GM21367 (cell line): ENCODE measurements at regions not wholly inside any gene's neighbourhood (a gene's known extent, or its start where the extent isn't known, plus 50 kb on each side); places are given as distances from the start of the nearest gene placed in this dataset.
A peak's percentile ranks its signal among the peaks of the same experiment; 100 is the strongest.

Experiments
- ATAC-seq: cut with Tn5 transposase; IDR thresholded peaks from one replicate; pipeline ENCODE4 v1.9.1; 2021; ENCODE audit not compliant: unreplicated experiment

DNA sequence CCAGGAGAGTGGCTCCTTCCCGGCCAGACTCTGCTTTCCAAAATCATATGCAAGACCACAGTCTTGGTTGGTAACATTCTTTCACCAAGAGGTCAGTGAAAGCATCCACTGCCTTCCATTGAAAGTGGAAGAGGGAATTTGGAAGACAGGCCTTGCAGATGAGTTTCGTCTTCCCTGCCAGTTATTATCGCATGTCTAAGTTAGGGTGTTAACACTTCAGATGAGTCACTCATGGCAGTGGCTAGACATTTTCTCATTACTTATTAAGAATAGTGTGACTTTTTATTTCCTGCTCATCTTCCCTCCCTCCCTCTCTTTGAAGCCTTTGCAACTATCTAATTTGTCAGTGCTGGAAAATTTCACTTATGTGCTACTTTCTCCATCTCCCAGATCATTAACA is 102.9 kb upstream of the EPB41L3 start:
- ATAC-seq = no peak

GRCh38 chr18:5643288-5643687 is 99.5 kb upstream of the EPB41L3 start:
- ATAC-seq = no peak

DNA sequence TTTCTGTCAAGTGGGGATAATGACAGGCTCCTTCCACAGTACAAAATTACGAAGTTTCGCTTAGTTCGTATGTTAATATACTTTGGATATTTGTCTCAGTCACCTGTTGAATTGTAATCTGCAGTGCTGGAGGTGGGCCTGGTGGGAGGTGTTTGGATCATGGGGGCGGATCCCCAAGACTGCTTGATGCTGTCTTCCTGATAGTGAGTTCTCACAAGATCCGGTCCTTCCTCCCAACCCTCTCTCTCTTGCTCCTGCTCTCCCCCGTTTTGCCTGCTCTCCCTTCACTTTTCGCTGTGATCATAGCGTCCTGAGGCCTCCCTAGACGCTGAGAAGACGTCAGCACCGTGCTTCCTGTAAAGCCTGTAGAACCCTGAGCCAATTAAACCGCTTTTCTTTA is 97.1 kb upstream of the EPB41L3 start:
- ATAC-seq = no peak

GRCh38 chr18:5639131-5639530 is 95.3 kb upstream of the EPB41L3 start:
- no peak for ATAC-seq

GRCh38 chr18:5632041-5632440 is 88.2 kb upstream of the EPB41L3 start:
- ATAC-seq = no peak

DNA sequence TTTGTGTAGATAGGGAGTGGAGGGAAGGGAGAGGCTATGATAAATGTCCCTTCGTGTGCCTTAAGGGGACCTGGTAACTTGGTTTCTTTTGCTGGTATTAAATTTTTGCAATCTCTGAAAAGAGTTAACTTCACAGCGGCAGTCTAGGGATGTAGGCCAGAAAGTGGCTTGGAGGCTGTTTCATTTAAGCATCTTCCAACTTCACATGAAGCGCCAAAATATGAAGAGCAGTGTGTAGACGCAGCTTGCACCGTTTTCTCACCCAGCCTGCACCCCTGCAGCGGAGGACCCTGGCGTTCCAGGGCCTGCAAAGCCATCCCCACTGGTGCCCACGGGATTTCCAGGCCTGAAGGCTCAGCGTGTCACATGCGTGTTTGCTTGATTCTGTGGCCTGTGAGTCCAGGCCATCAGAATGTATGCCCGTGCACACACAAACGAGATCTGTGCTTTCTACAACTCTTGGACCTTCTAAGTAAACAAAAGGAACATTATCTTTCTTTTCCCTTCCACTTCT is 87.2 kb upstream of the EPB41L3 start:
- ATAC-seq = no peak

GRCh38 chr18:5630057-5630899 is 86.5 kb upstream of the EPB41L3 start:
- ATAC-seq = peak; percentile 62

- ATAC-seq = no peak
Observed at GRCh38 chr18:5628512-5629255, 84.9 kb upstream of the EPB41L3 start.

DNA sequence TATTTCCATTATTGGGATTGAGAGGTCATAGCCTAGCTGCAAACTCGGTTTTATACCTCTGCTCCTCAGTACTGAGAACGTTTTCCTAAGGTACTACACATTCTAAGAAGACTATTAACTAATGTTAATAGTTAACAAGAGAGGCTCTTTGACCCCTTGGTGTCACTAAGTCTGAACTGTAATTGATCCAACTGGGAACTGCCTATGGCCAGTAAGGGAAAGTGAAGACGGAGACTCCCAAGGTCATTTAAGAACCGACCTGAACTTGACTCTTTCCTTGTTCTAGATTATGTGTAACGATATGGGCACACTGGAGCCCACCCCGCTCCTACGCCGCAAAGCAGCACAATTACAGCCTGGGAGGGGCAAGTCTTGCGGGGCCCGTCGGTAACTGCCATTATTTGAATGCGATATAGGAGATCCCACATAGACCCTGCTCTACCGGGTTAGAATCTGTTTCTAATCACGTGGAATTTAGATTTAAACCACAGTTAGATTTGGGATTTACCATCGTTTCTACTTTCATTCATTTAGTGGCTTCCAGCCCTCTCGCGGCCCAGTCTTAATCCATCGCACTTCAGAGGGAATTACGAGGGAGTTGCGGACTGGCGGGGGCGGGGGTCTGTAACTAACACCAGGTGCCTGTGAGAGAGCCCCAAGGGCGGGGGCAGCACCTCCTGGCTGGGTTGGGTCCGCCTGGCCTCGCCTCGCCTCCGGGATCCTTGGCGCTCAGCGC is 84.1 kb upstream of the EPB41L3 start:
- ATAC-seq = no peak

DNA sequence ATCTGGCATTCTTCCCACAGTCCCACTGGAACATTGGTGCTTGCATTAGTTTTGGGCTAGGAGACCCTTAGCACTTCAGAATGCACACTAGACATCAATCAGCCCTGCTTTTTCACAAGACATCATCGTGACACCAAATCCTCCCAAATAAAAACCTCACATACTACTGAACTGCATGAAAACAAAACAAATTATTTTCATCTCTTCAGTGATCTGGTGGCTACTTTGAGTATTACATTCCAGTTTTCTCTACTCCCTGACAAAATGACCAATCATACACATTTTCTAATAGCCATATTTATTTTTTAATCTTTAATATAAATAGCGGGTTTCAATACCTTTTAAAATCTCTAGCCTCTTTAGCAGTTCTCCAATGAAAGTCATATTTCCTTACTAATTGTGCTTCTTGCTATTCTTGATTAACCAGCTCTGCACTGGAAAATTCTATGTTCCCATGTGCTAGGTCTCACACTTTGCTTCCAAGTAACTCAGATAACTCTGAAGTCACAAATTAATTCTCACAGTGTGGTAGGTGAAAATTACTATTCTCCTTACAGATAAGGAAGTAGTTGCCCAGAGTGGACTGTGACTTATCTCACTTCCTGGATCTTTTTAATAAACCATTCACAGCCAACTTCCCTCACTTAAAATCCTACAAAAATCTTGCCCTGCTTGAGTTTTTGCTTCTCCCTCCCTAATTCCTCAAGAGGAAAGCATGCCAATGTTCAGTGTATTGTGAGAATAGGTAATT is 82.5 kb upstream of the EPB41L3 start:
- no peak for ATAC-seq

DNA sequence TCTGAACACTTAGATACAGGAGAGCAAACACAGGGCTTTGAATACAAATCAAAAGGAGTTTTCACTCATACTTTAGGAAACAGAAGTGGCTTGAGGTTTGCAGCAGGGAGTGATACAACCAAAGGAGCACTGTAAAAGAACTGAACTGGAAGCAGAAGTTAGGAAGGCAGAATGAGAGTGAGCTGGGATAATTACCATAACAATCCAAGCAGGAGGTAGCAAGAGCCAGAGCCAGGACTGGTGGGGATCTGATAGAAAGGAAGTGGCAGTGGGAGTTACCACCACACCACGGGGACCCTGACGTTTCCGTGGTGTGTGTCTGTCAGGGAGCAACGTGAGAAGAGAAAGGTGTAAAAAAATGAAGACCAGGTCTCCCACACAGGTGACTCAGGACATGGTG is 81.3 kb upstream of the EPB41L3 start:
- ATAC-seq = no peak

DNA sequence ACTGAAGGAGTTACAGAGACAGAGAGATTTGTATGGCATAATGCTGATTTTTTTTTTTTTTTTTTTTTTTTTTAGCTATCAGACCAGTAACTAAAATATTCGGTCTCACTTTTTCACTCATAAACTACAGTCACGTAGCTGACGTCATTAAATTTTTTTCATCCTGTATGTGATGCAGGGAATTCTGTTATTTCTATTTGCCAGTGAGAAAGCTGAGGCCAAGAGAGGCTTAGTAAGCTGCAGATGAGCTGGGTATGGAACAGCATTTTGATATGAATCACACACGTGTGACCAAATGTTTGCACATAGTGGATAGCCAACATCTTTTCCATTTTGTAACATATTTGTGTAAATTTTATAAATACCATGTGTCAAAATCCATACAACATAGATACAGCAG is 79.1 kb upstream of the EPB41L3 start:
- no peak for ATAC-seq

DNA sequence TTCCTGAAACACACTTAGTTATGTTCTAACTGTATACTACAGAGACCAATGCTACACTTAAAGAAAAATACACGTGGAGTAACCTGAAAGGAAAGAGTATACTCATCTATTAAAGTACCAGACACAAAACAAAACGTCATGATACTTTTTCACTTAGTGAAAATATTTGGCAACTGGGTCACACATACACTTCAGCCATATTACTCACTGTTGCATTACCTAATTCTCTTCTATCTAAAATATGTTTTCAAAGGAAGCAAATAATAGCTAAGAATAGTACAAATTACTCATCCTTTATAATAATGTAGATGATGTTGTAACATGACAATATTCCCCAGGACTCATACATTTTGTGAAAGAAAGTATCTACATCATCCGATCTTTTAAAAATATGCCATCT is 76.5 kb upstream of the EPB41L3 start:
- ATAC-seq = no peak

DNA sequence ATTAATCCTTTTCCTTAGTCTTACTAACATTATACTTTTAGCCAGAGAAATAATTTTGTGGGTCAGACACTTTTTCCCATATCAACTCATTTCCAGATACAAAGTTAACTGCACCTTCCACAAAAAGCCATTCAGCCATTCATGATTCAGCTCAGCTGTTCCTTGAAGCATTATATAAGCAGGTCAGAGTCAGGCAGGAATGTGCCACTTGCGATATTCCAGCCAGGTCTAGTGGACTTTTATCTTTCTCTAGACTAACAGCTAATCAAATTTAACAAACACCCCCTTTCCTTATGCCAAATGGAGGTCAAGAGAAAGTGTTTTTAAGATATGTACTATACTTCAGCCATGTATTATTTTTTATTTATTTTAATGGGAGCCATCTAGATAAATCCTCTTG is 75.6 kb upstream of the EPB41L3 start:
- no peak for ATAC-seq

- ATAC-seq = no peak
Observed at GRCh38 chr18:5618047-5618688, 74.4 kb upstream of the EPB41L3 start.

GRCh38 chr18:5611221-5611620 is 67.4 kb upstream of the EPB41L3 start:
- ATAC-seq = no peak

- no peak for ATAC-seq
Observed at GRCh38 chr18:5608846-5609245, 65.0 kb upstream of the EPB41L3 start.

GRCh38 chr18:5606951-5607350 is 63.2 kb upstream of the EPB41L3 start:
- ATAC-seq = no peak

- no peak for ATAC-seq
Observed at GRCh38 chr18:5604778-5605177, 61.0 kb upstream of the EPB41L3 start.

GRCh38 chr18:5603153-5603552 is 59.4 kb upstream of the EPB41L3 start:
- ATAC-seq = no peak
